A549 (cell line): ENCODE measurements at regions not wholly inside any gene's neighbourhood (a gene's known extent, or its start where the extent isn't known, plus 50 kb on each side); places are given as distances from the start of the nearest gene placed in this dataset.

Source experiments
- BHLHE40 ChIP-seq: IDR thresholded peaks from 2 replicates; pipeline ENCODE4 v1.6.1; 2012; ENCODE audit warnings: low read depth, low read length, inconsistent platforms
- CTCF ChIP-seq: fragments of >200 bp; sonication (Bioruptor Twin); formaldehyde crosslinking; IDR thresholded peaks from 3 replicates; pipeline ENCODE4 v1.5.1; 2016
- ELK1 ChIP-seq: fragments of 150-350 bp; IDR thresholded peaks from 2 replicates; pipeline ENCODE4 v1.6.1; 2014; ENCODE audit warnings: low read depth, mild to moderate bottlenecking, low read length
- KDM5A ChIP-seq: fragments of 200-600 bp; sonication (generic); IDR thresholded peaks from 2 replicates; pipeline ENCODE4 v1.6.1; 2016; ENCODE audit warnings: antibody characterized with exemption, mild to moderate bottlenecking
- MAZ ChIP-seq: fragments of 150-350 bp; IDR thresholded peaks from 2 replicates; pipeline ENCODE4 v1.6.1; 2014; ENCODE audit warnings: antibody characterized with exemption, low read depth, low read length, borderline replicate concordance
- POLR2A ChIP-seq: IDR thresholded peaks from 2 replicates; pipeline ENCODE4 v1.6.1; 2012; ENCODE audit warnings: mild to moderate bottlenecking, low read length
- RCOR1 ChIP-seq: fragments of 150-350 bp; IDR thresholded peaks from 2 replicates; pipeline ENCODE4 v1.6.1; 2014; ENCODE audit warnings: antibody characterized with exemption, low read length, low read depth

GRCh38 chr7:46853451-46853850, 728.5 kb downstream of the TNS3 start:
- TF ChIP-seq ELK1 = no peak
- TF ChIP-seq CTCF = no peak
- no peak for TF ChIP-seq BHLHE40
- no peak for TF ChIP-seq MAZ
- no peak for TF ChIP-seq KDM5A
- no peak for TF ChIP-seq POLR2A
- no peak for TF ChIP-seq RCOR1
